Osteocyte (in vitro differentiated cells): ENCODE measurements at regions not wholly inside any gene's neighbourhood (a gene's known extent, or its start where the extent isn't known, plus 50 kb on each side); places are given as distances from the start of the nearest gene placed in this dataset.

Experiments
- DNase-seq: peaks from one replicate; pipeline ENCODE4 v3.0.0; 2021; ENCODE audit warnings: mixed read lengths; ENCODE audit not compliant: unreplicated experiment; ENCODE audit errors: extremely low spot score
- H3K27ac Mint-ChIP-seq: one replicate; pipeline ENCODE4 v1.8.0; 2021; ENCODE audit warnings: mild to moderate bottlenecking, mixed read lengths; ENCODE audit not compliant: unreplicated experiment
- H3K27me3 Mint-ChIP-seq: one replicate; pipeline ENCODE4 v1.8.0; 2021; ENCODE audit warnings: mixed read lengths; ENCODE audit not compliant: unreplicated experiment
- H3K36me3 Mint-ChIP-seq: one replicate; pipeline ENCODE4 v1.8.0; 2021; ENCODE audit warnings: mixed read lengths; ENCODE audit not compliant: unreplicated experiment
- H3K4me1 Mint-ChIP-seq: one replicate; pipeline ENCODE4 v1.8.0; 2021; ENCODE audit warnings: mixed read lengths; ENCODE audit not compliant: unreplicated experiment
- H3K4me3 Mint-ChIP-seq: one replicate; pipeline ENCODE4 v1.8.0; 2021; ENCODE audit warnings: mild to moderate bottlenecking, moderate library complexity, mixed read lengths; ENCODE audit not compliant: unreplicated experiment
- H3K9me3 Mint-ChIP-seq: one replicate; pipeline ENCODE4 v1.8.0; 2021; ENCODE audit warnings: mixed read lengths; ENCODE audit not compliant: unreplicated experiment
- TF ChIP-seq, protein P1 (sequence below): fragments of 200-600 bp; sonication (generic); IDR thresholded peaks from 2 replicates; pipeline ENCODE4 v1.5.0; 2021; ENCODE audit warnings: antibody characterized with exemption, mild to moderate bottlenecking, moderate library complexity

DNA sequence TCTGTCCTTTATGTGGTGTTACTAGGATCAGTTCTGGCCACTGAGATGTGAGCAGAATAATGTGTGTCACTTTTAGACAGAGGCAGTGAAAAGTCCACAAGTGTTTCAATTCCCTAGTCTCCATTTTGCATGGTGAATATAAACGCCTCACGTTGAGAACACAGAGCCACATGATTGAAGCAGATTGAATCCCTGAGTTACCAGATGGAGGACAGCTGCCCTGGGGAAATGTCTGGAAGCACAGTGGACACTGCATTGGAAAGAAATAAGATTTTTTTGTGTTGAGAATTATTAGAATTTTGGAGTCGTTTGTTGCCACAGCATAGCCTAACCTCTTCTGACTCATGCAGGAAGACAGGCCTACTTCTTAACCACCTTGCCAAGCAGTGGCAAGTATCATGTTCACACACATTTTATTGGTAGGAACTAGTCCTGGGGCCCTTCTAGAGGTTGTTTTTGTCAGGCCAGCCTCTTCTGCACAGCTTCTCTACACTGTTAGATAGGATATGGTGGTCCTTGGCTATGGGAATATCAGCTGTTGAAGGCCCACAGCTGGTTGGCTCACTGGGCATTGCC is 188.6 kb downstream of the TMEM182 start:
- H3K36me3 Mint-ChIP-seq = no peaks in the 10 kb centered on the region
- no peak overlapping the region for H3K27ac Mint-ChIP-seq
- no peak for DNase-seq

GRCh38 chr2:102951249-102951648 is 189.4 kb downstream of the TMEM182 start:
- H3K27me3 Mint-ChIP-seq = no peaks in the 10 kb centered on the region

More for the DNA sequence above, 188.6 kb downstream of the TMEM182 start:
- TF ChIP-seq, protein P1, sequence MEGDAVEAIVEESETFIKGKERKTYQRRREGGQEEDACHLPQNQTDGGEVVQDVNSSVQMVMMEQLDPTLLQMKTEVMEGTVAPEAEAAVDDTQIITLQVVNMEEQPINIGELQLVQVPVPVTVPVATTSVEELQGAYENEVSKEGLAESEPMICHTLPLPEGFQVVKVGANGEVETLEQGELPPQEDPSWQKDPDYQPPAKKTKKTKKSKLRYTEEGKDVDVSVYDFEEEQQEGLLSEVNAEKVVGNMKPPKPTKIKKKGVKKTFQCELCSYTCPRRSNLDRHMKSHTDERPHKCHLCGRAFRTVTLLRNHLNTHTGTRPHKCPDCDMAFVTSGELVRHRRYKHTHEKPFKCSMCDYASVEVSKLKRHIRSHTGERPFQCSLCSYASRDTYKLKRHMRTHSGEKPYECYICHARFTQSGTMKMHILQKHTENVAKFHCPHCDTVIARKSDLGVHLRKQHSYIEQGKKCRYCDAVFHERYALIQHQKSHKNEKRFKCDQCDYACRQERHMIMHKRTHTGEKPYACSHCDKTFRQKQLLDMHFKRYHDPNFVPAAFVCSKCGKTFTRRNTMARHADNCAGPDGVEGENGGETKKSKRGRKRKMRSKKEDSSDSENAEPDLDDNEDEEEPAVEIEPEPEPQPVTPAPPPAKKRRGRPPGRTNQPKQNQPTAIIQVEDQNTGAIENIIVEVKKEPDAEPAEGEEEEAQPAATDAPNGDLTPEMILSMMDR = no peak
- H3K27me3 Mint-ChIP-seq = no peaks in the 10 kb centered on the region
- no peaks in the 10 kb centered on the region for H3K9me3 Mint-ChIP-seq
- H3K4me3 Mint-ChIP-seq = no peak overlapping the region
- no peaks in the 10 kb centered on the region for H3K4me1 Mint-ChIP-seq

GRCh38 chr2:102967451-102967850 is 205.6 kb downstream of the TMEM182 start:
- Mint-ChIP-seq H3K36me3 (no peaks in the 10 kb centered on the region), H3K27ac (no peak overlapping the region), H3K4me3 (no peak overlapping the region), H3K27me3 (no peaks in the 10 kb centered on the region), H3K4me1 (no peaks in the 10 kb centered on the region), H3K9me3 (no peaks in the 10 kb centered on the region)
- DNase-seq = no peak
- TF ChIP-seq, protein P1 = no peak

More at GRCh38 chr2:102951249-102951648, 189.4 kb downstream of the TMEM182 start:
- TF ChIP-seq, protein P1 = no peak
- Mint-ChIP-seq H3K4me1 (no peaks in the 10 kb centered on the region), H3K36me3 (no peaks in the 10 kb centered on the region), H3K4me3 (no peak overlapping the region), H3K27ac (no peak overlapping the region), H3K9me3 (no peaks in the 10 kb centered on the region)
- DNase-seq = no peak

DNA sequence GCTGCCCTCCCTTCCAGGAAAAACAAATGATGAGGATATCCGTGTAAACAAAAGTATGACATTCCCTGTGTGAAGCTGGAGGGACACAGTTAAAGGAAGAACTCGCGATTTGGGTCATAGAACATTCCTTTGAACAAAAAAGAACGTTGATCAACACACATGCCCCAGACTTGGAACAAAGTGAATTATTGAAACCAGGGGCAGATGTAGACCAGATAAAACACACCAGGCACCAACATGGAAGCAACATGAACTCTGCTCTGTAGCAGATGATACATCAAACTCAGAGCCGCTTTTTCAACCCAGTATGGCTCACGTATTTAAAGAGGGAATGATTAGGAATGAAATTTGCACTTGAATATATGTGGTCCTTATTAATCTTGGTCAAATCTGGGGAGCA is 206.5 kb downstream of the TMEM182 start:
- Mint-ChIP-seq H3K4me1 (no peaks in the 10 kb centered on the region), H3K4me3 (no peak overlapping the region), H3K27ac (no peak overlapping the region), H3K27me3 (no peaks in the 10 kb centered on the region), H3K36me3 (no peaks in the 10 kb centered on the region), H3K9me3 (no peaks in the 10 kb centered on the region)
- TF ChIP-seq, protein P1 = no peak
- DNase-seq = no peak

GRCh38 chr2:102971701-102972100 is 209.9 kb downstream of the TMEM182 start:
- H3K4me3 Mint-ChIP-seq = no peak overlapping the region
- no peaks in the 10 kb centered on the region for H3K9me3 Mint-ChIP-seq
- H3K27me3 Mint-ChIP-seq = no peaks in the 10 kb centered on the region
- TF ChIP-seq, protein P1 = no peak
- no peaks in the 10 kb centered on the region for H3K36me3 Mint-ChIP-seq
- H3K4me1 Mint-ChIP-seq = no peaks in the 10 kb centered on the region
- no peak overlapping the region for H3K27ac Mint-ChIP-seq
- no peak for DNase-seq
